Gastrocnemius medialis (tissue), 4 donors: ENCODE measurements at regions not wholly inside any gene's neighbourhood (a gene's known extent, or its start where the extent isn't known, plus 50 kb on each side); places are given as distances from the start of the nearest gene placed in this dataset.

Experiments
- ATAC-seq, 2 donors: fragments of 150-250 bp; one replicate each; pipeline ENCODE4 v1.9.1; 2016
- DNase-seq, 2 donors: peaks; one replicate each; pipeline ENCODE4 v3.0.0-alpha.2; 2019
- H3K27ac ChIP-seq, 4 donors: fragments of 200-600 bp; sonication (generic); 1 replicate in 1 of 4; 2 replicates in 3 of 4; pipeline ENCODE4 v1.5.1; 2016 to 2018; ENCODE audit warnings: mild to moderate bottlenecking in 2 of 4, moderate library complexity in 1 of 4
- H3K27me3 ChIP-seq, 3 donors: fragments of 200-600 bp; sonication (generic) in 2 of 3; 1 replicate in 1 of 3; 2 replicates in 2 of 3; pipeline versions ENCODE4 v1.5.1 to v1.6.0; 2016 to 2019; ENCODE audit warnings: mild to moderate bottlenecking in 1 of 3, moderate library complexity in 1 of 3
- H3K36me3 ChIP-seq, 2 donors: fragments of 200-600 bp; sonication (generic) in 1 of 2; one replicate each; pipeline ENCODE4 v1.5.1; 2017 to 2018
- H3K4me1 ChIP-seq, 2 donors: fragments of 200-600 bp; sonication (generic) in 1 of 2; one replicate each; pipeline ENCODE4 v1.5.1; 2016 to 2017; ENCODE audit warnings: mild to moderate bottlenecking in 2 of 2
- H3K4me3 ChIP-seq, 4 donors: fragments of 200-600 bp; sonication (generic) in 3 of 4; 1 replicate in 1 of 4; 2 replicates in 3 of 4; pipeline ENCODE4 v1.5.1; 2016 to 2019; ENCODE audit warnings: mild to moderate bottlenecking in 2 of 4
- H3K9me3 ChIP-seq, 3 donors: fragments of 200-600 bp; sonication (generic) in 2 of 3; 1 replicate in 1 of 3; 2 replicates in 2 of 3; pipeline ENCODE4 v1.5.1; 2016 to 2019
- CTCF ChIP-seq, 5 experiments: fragments of 450-650 bp in 3 of 5; fragments of 200-600 bp in 2 of 5; sonication (generic) in 2 of 5; IDR thresholded peaks in 4 of 5; conservative IDR thresholded peaks in 1 of 5; 1 replicate in 4 of 5; 2 replicates in 1 of 5; pipeline ENCODE4 v1.5.1; 2016 to 2019; ENCODE audit warnings: antibody characterized with exemption in 5 of 5, mild to moderate bottlenecking in 3 of 5, moderate library complexity in 3 of 5
- POLR2A ChIP-seq, 2 donors: fragments of 450-650 bp; IDR thresholded peaks; one replicate each; pipeline ENCODE4 v1.6.1; 2017; ENCODE audit warnings: antibody characterized with exemption in 2 of 2, mild to moderate bottlenecking in 2 of 2, moderate library complexity in 2 of 2
- in situ Hi-C, 4 donors: fragments of 200-750 bp; cut with MboI; loops; one replicate each; pipeline versions ENCODE4 v1.15.0 to v1.8.0; 2017; ENCODE audit warnings: low sequenced_read_pairs in 4 of 4
- intact Hi-C: fragments of 100-400 bp; cut with DNase I; formaldehyde crosslinking; loops from one replicate; pipeline ENCODE4 v1.15.1; 2023; ENCODE audit warnings: low total_unique reads

- Histone ChIP-seq H3K27ac (no peak overlapping the region), H3K27me3 (no peaks in the 10 kb centered on the region), H3K9me3 (no peaks in the 10 kb centered on the region), H3K36me3 (no peaks in the 10 kb centered on the region), H3K4me3 (no peak overlapping the region), H3K4me1 (peaks cover 2 to 6% of the 10 kb centered on the region in 2 donors)
- DNase-seq (no peak), ATAC-seq (no peak)
- intact Hi-C loops: loop anchor here (10.0 kb wide), 1 partner anchor 297 kb away; no protein-coding TSS in a partner anchor
- TF ChIP-seq CTCF (IDR thresholded peaks at IDR 0.05 in 4 of 5, conservative IDR thresholded peaks at IDR 0.05 in 1 of 5) (no peak), POLR2A (IDR thresholded peaks at IDR 0.05) (no peak)
- in situ Hi-C loops: no loop called here
These were observed 173.2 kb upstream of the EYA4 start for GRCh38 chr6:133067960-133068359.

GRCh38 chr6:133070410-133071043 lies 170.6 kb upstream of the EYA4 start:
- no peaks in the 10 kb centered on the region for H3K9me3 ChIP-seq
- TF ChIP-seq CTCF (IDR thresholded peaks at IDR 0.05 in 4 of 5, conservative IDR thresholded peaks at IDR 0.05 in 1 of 5) (no peak), POLR2A (IDR thresholded peaks at IDR 0.05) (no peak)
- intact Hi-C loops (no loop called here), in situ Hi-C loops (no loop called here)
- no peak for ATAC-seq
- no peaks in the 10 kb centered on the region for H3K27me3 ChIP-seq
- H3K4me3 ChIP-seq: no peak overlapping the region
- H3K36me3 ChIP-seq: no peaks in the 10 kb centered on the region
- H3K27ac ChIP-seq: no peak overlapping the region
- no peak for DNase-seq
- H3K4me1 ChIP-seq: no peaks in the 10 kb centered on the region

- TF ChIP-seq CTCF (IDR thresholded peaks at IDR 0.05 in 4 of 5, conservative IDR thresholded peaks at IDR 0.05 in 1 of 5): no peak
- TF ChIP-seq POLR2A (IDR thresholded peaks at IDR 0.05): no peak
- intact Hi-C loops: no loop called here
- DNase-seq (no peak), ATAC-seq (no peak)
- Histone ChIP-seq H3K4me3 (no peak overlapping the region), H3K27ac (no peak overlapping the region), H3K4me1 (peaks cover 13 to 17% of the 10 kb centered on the region in 2 donors), H3K9me3 (no peaks in the 10 kb centered on the region), H3K36me3 (no peaks in the 10 kb centered on the region), H3K27me3 (no peaks in the 10 kb centered on the region)
- in situ Hi-C loops: no loop called here
These were observed 161.3 kb upstream of the EYA4 start for GRCh38 chr6:133079901-133080300.

GRCh38 chr6:133083248-133083967 lies 157.7 kb upstream of the EYA4 start:
- Histone ChIP-seq H3K4me1 (peaks cover 17 to 18% of the 10 kb centered on the region in 2 donors), H3K4me3 (no peak overlapping the region), H3K36me3 (no peaks in the 10 kb centered on the region), H3K27ac (peak overlapping the region; percentile 62 to 85 (median 76)), H3K27me3 (no peaks in the 10 kb centered on the region), H3K9me3 (no peaks in the 10 kb centered on the region)
- intact Hi-C loops: loop anchor here (2.0 kb wide), 1 partner anchor 21 kb away; no protein-coding TSS in a partner anchor
- TF ChIP-seq POLR2A (IDR thresholded peaks at IDR 0.05) (no peak), CTCF (IDR thresholded peaks at IDR 0.05 in 4 of 5, conservative IDR thresholded peaks at IDR 0.05 in 1 of 5) (no peak)
- DNase-seq (peak; percentile 39 to 55), ATAC-seq (peak; percentile 97 to 98)
- in situ Hi-C loops: no loop called here
